H1 (cell line): ENCODE measurements at regions not wholly inside any gene's neighbourhood (a gene's known extent, or its start where the extent isn't known, plus 50 kb on each side); places are given as distances from the start of the nearest gene placed in this dataset.

Source experiments
- CTCF ChIA-PET: fragments of 300-600 bp; sonication (Branson Sonifier 250); formaldehyde crosslinking; loops from one replicate; lab custom pipeline; 2021; ENCODE audit not compliant: partially characterized antibody; lab: Charles Lee
- POLR2A ChIA-PET: fragments of 300-600 bp; sonication (Branson Sonifier 250); formaldehyde crosslinking; loops from one replicate; lab custom pipeline; 2021; ENCODE audit warnings: inconsistent platforms; ENCODE audit not compliant: partially characterized antibody; lab: Charles Lee
- DNase-seq, 2 experiments: peaks; one replicate each; pipeline versions ENCODE4 v3.0.0 to v3.0.0-alpha.2; 2010 to 2022; ENCODE audit warnings: low spot score in 2 of 2, low read depth in 1 of 2, mixed read lengths in 1 of 2
- FAIRE-seq: peaks from 2 replicates; lab custom pipeline; 2011; peaks lifted over from hg19 to GRCh38; lab: Jason Lieb, UNC
- H2AFZ ChIP-seq: 2 replicates; pipeline ENCODE4 v1.8.1; 2012; ENCODE audit warnings: low read length, inconsistent platforms
- H2AK5ac ChIP-seq: 2 replicates; pipeline ENCODE4 v1.6.1; 2013; ENCODE audit warnings: low read depth, low read length
- H2BK120ac ChIP-seq: replicated peaks from 2 replicates; pipeline ENCODE3; 2013; ENCODE audit warnings: low read depth, low read length, inconsistent platforms
- H2BK12ac ChIP-seq: 2 replicates; pipeline ENCODE4 v1.6.1; 2013; ENCODE audit warnings: low read depth, low read length
- H2BK15ac ChIP-seq: 2 replicates; pipeline ENCODE4 v1.6.1; 2013; ENCODE audit warnings: low read length
- H2BK20ac ChIP-seq: 2 replicates; pipeline ENCODE4 v1.6.1; 2013; ENCODE audit warnings: low read length
- H2BK5ac ChIP-seq: 2 replicates; pipeline ENCODE4 v1.6.1; 2013; ENCODE audit warnings: low read depth, low read length
- H3K14ac ChIP-seq: 2 replicates; pipeline ENCODE4 v1.6.1; 2013; ENCODE audit warnings: inconsistent platforms; ENCODE audit not compliant: insufficient read length
- H3K18ac ChIP-seq: 2 replicates; pipeline ENCODE4 v1.6.1; 2013; ENCODE audit warnings: low read length; ENCODE audit errors: extremely low read depth
- H3K23ac ChIP-seq: 2 replicates; pipeline ENCODE4 v1.6.1; 2013; ENCODE audit warnings: inconsistent platforms; ENCODE audit not compliant: insufficient read length
- H3K23me2 ChIP-seq: 2 replicates; pipeline ENCODE4 v1.6.1; 2013; ENCODE audit warnings: low read depth, low read length
- H3K27ac ChIP-seq: 2 replicates; pipeline ENCODE4 v1.6.1; 2011; ENCODE audit warnings: low read depth, low read length, inconsistent platforms
- H3K27me3 ChIP-seq, 4 experiments: replicated peaks in 1 of 4; 1 replicate in 1 of 4; 2 replicates in 3 of 4; pipeline versions ENCODE4 v1.6.1 to v1.8.1; 2011 to 2013; ENCODE audit warnings: low read length in 3 of 4, mild to moderate bottlenecking in 3 of 4, inconsistent platforms in 2 of 4, mixed read lengths in 2 of 4, moderate library complexity in 1 of 4; ENCODE audit not compliant: control insufficient read depth in 3 of 4, insufficient read depth in 3 of 4; ENCODE audit errors: extremely low read depth in 1 of 4
- H3K36me3 ChIP-seq, 4 experiments: 2 replicates each; pipeline versions ENCODE4 v1.6.1 to v1.8.1; 2011 to 2013; ENCODE audit warnings: mild to moderate bottlenecking in 4 of 4, low read length in 3 of 4, moderate library complexity in 2 of 4, control low read depth in 1 of 4, inconsistent platforms in 1 of 4; ENCODE audit not compliant: insufficient read depth in 4 of 4, control insufficient read depth in 2 of 4
- H3K4ac ChIP-seq: replicated peaks from 2 replicates; pipeline ENCODE3; 2013; ENCODE audit warnings: low read length, low read depth, mixed read lengths, inconsistent platforms; ENCODE audit not compliant: insufficient read length
- H3K4me1 ChIP-seq, 4 experiments: replicated peaks in 1 of 4; 1 replicate in 1 of 4; 2 replicates in 3 of 4; pipeline versions ENCODE4 v1.6.1 to v1.8.1; 2011 to 2013; ENCODE audit warnings: low read length in 3 of 4, inconsistent platforms in 2 of 4, mixed read lengths in 1 of 4; ENCODE audit not compliant: insufficient read depth in 4 of 4, control insufficient read depth in 3 of 4
- H3K4me2 ChIP-seq, 2 experiments: 2 replicates each; pipeline versions ENCODE4 v1.6.1 to v1.8.1; 2011 to 2013; ENCODE audit warnings: low read depth in 2 of 2, low read length in 2 of 2, control low read depth in 1 of 2, inconsistent platforms in 1 of 2, mild to moderate bottlenecking in 1 of 2; ENCODE audit not compliant: insufficient read depth in 1 of 2
- H3K4me3 ChIP-seq, 4 experiments: fragments of 200-600, 300-600 bp in 1 of 4; sonication (generic), shearing (Covaris generic), sonication (Bioruptor Twin) in 1 of 4; 2 replicates each; pipeline versions ENCODE4 v1.5.1 to v1.8.1; 2011 to 2016; ENCODE audit warnings: low read length in 4 of 4, low read depth in 3 of 4, control low read depth in 2 of 4, inconsistent platforms in 2 of 4, mild to moderate bottlenecking in 2 of 4, mixed read lengths in 1 of 4, moderate library complexity in 1 of 4; ENCODE audit not compliant: insufficient read depth in 2 of 4; ENCODE audit errors: extremely low read depth in 1 of 4
- H3K56ac ChIP-seq: replicated peaks from 2 replicates; pipeline ENCODE3; 2013; ENCODE audit warnings: low read depth, mild to moderate bottlenecking, mixed read lengths, low read length, inconsistent platforms; ENCODE audit not compliant: insufficient read length
- H3K79me1 ChIP-seq: 2 replicates; pipeline ENCODE4 v1.6.1; 2013; ENCODE audit warnings: low read depth, low read length, control low read depth
- H3K79me2 ChIP-seq, 2 experiments: 2 replicates each; pipeline versions ENCODE4 v1.6.1 to v1.8.1; 2012 to 2013; ENCODE audit warnings: low read length in 2 of 2, mild to moderate bottlenecking in 2 of 2, inconsistent platforms in 1 of 2; ENCODE audit not compliant: insufficient read depth in 2 of 2, control insufficient read depth in 1 of 2
- H3K9ac ChIP-seq, 4 experiments: replicated peaks in 1 of 4; 1 replicate in 1 of 4; 2 replicates in 3 of 4; pipeline versions ENCODE4 v1.6.1 to v1.8.1; 2011 to 2013; ENCODE audit warnings: low read depth in 3 of 4, low read length in 3 of 4, control low read depth in 2 of 4, mild to moderate bottlenecking in 2 of 4, moderate library complexity in 2 of 4, inconsistent platforms in 1 of 4; ENCODE audit errors: extremely low read depth in 1 of 4
- H3K9me3 ChIP-seq, 2 experiments: 2 replicates each; pipeline versions ENCODE4 v1.6.1 to v1.8.1; 2012 to 2013; ENCODE audit warnings: mild to moderate bottlenecking in 2 of 2, moderate library complexity in 2 of 2, control low read depth in 1 of 2, inconsistent platforms in 1 of 2, low read depth in 1 of 2, low read length in 1 of 2, mixed read lengths in 1 of 2; ENCODE audit not compliant: insufficient read depth in 2 of 2
- H4K20me1 ChIP-seq, 2 experiments: replicated peaks in 1 of 2; 2 replicates each; pipeline versions ENCODE3 to v1.8.1; 2011 to 2013; ENCODE audit warnings: inconsistent platforms in 2 of 2, low read length in 2 of 2, mild to moderate bottlenecking in 1 of 2; ENCODE audit not compliant: insufficient read depth in 2 of 2, control insufficient read depth in 1 of 2
- H4K5ac ChIP-seq: 2 replicates; pipeline ENCODE4 v1.6.1; 2013; ENCODE audit warnings: low read length, low read depth, mixed read lengths, inconsistent platforms; ENCODE audit not compliant: insufficient read length
- H4K8ac ChIP-seq: 2 replicates; pipeline ENCODE4 v1.8.0; 2013; ENCODE audit warnings: mild to moderate bottlenecking, moderate library complexity, low read length, inconsistent platforms; ENCODE audit not compliant: insufficient read depth; ENCODE audit errors: extremely low read depth
- H4K91ac ChIP-seq: replicated peaks from 2 replicates; pipeline ENCODE3; 2013; ENCODE audit warnings: low read length, mixed read lengths, inconsistent platforms; ENCODE audit not compliant: insufficient read length
- CBX5 ChIP-seq: fragments of 300-800, 300-1000 bp; sonication (generic); IDR thresholded peaks from 2 replicates; pipeline ENCODE4 v1.7.1; 2016; ENCODE audit warnings: antibody characterized with exemption, low read length, low read depth
- CREB1 ChIP-seq: IDR thresholded peaks from 2 replicates; pipeline ENCODE4 v1.6.1; 2012; ENCODE audit warnings: inconsistent platforms
- MAFK ChIP-seq: IDR thresholded peaks from 2 replicates; pipeline ENCODE4 v1.6.1; 2012; ENCODE audit warnings: low read depth, mild to moderate bottlenecking, improper control_type of control experiment, low read length
- POU5F1 ChIP-seq: IDR thresholded peaks from 2 replicates; pipeline ENCODE4 v1.6.1; 2011; ENCODE audit warnings: low read depth, mild to moderate bottlenecking, low read length, moderate library complexity
- RFX5 ChIP-seq: IDR thresholded peaks from 2 replicates; pipeline ENCODE4 v1.6.1; 2011; ENCODE audit warnings: low read depth, low read length, improper control_type of control experiment, borderline replicate concordance
- SUZ12 ChIP-seq: fragments of 200-600 bp; sonication (generic); IDR thresholded peaks from 2 replicates; pipeline ENCODE4 v1.6.1; 2012; ENCODE audit warnings: mild to moderate bottlenecking, inconsistent platforms, low read length, moderate library complexity, mixed read lengths
- TAF7 ChIP-seq: optimal IDR thresholded peaks from 2 replicates; pipeline ENCODE3; 2011; ENCODE audit warnings: low read depth, mild to moderate bottlenecking, inconsistent platforms, low read length, moderate library complexity, borderline replicate concordance
- TEAD4 ChIP-seq: IDR thresholded peaks from 2 replicates; pipeline ENCODE4 v1.6.1; 2012; ENCODE audit warnings: low read depth, low read length, inconsistent platforms, mixed read lengths
- YY1 ChIP-seq: IDR thresholded peaks from 2 replicates; pipeline ENCODE4 v1.6.1; 2011; ENCODE audit warnings: low read depth, mild to moderate bottlenecking, low read length
- WGBS, 2 experiments: shearing (Covaris generic) in 1 of 2; methylation state at CpG; one replicate each; pipeline versions ENCODE4 v1.1.6 to v1.1.7; 2013 to 2015; ENCODE audit warnings: low lambda C conversion rate in 2 of 2, mixed read lengths in 2 of 2, inconsistent platforms in 1 of 2, low coverage in 1 of 2, missing lambda C conversion rate in 1 of 2; ENCODE audit not compliant: insufficient replicate concordance in 2 of 2, insufficient coverage in 1 of 2, insufficient read length in 1 of 2; ENCODE audit errors: extremely low coverage in 1 of 2, missing lambda C conversion rate in 1 of 2; 5-methylcytosine and 5-hydroxymethylcytosine counted together
- TF ChIP-seq, protein P1 (sequence below): IDR thresholded peaks from 2 replicates; pipeline ENCODE4 v1.6.1; 2011; ENCODE audit warnings: low read length, improper control_type of control experiment
- TF ChIP-seq, protein P2 (sequence below): IDR thresholded peaks from 2 replicates; pipeline ENCODE4 v1.6.1; 2012; ENCODE audit warnings: low read length, inconsistent platforms

DNA sequence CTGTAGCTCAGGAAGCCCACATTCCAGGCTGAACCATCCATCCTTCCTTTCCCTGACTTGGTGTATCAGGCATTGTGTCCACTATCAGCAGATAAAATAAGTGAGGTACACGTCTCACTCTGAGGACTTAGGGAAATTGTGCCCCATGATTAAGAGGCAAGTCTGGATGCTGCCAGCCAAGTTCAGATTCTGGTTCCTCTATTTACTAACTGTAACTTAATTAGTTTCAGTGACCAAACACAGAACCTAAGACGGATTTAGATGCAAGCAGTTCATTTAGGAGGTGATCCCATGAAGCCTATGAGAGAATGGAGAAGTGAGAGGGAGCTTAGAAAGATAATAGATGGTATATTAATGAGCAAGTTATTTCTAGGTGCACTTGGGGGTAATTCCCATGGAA, 56.6 kb upstream of the PACRGL start:
- Histone ChIP-seq H3K4me2 (no peak overlapping the region), H3K56ac (no peak overlapping the region), H2BK5ac (no peak overlapping the region), H3K23ac (no peak overlapping the region), H4K8ac (no peak overlapping the region), H4K91ac (no peak overlapping the region), H3K18ac (no peak overlapping the region), H3K27ac (no peak overlapping the region), H2BK12ac (no peak overlapping the region), H4K5ac (no peak overlapping the region), H2BK15ac (no peak overlapping the region), H3K79me2 (no peaks in the 10 kb centered on the region), H4K20me1 (no peaks in the 10 kb centered on the region), H2AK5ac (no peak overlapping the region), H3K27me3 (no peaks in the 10 kb centered on the region), H3K4me3 (no peak overlapping the region), H2BK120ac (no peak overlapping the region), H3K36me3 (no peaks in the 10 kb centered on the region), H2BK20ac (no peak overlapping the region), H3K4ac (no peak overlapping the region), H3K9me3 (no peaks in the 10 kb centered on the region), H3K9ac (no peak overlapping the region), H3K79me1 (no peaks in the 10 kb centered on the region), H3K23me2 (no peaks in the 10 kb centered on the region), H2AFZ (no peak overlapping the region), H3K4me1 (no peaks in the 10 kb centered on the region), H3K14ac (no peak overlapping the region)
- POLR2A ChIA-PET, result no interaction called here
- DNase-seq, result no peak
- CTCF ChIA-PET, result no interaction called here
- FAIRE-seq, result no peak
- 85% methylated on average over 2 of the region's 2 CpGs; no CpG with 5 or more reads in 1 of the 2 experiments for WGBS, 2 experiments
- no peak for TF ChIP-seq CREB1
- no peak for TF ChIP-seq YY1
- TF ChIP-seq MAFK, result no peak
- TF ChIP-seq SUZ12, result no peak
- TF ChIP-seq, protein P1, sequence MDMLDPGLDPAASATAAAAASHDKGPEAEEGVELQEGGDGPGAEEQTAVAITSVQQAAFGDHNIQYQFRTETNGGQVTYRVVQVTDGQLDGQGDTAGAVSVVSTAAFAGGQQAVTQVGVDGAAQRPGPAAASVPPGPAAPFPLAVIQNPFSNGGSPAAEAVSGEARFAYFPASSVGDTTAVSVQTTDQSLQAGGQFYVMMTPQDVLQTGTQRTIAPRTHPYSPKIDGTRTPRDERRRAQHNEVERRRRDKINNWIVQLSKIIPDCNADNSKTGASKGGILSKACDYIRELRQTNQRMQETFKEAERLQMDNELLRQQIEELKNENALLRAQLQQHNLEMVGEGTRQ, result no peak
- no peak for TF ChIP-seq TEAD4
- no peak for TF ChIP-seq RFX5
- TF ChIP-seq, protein P2, sequence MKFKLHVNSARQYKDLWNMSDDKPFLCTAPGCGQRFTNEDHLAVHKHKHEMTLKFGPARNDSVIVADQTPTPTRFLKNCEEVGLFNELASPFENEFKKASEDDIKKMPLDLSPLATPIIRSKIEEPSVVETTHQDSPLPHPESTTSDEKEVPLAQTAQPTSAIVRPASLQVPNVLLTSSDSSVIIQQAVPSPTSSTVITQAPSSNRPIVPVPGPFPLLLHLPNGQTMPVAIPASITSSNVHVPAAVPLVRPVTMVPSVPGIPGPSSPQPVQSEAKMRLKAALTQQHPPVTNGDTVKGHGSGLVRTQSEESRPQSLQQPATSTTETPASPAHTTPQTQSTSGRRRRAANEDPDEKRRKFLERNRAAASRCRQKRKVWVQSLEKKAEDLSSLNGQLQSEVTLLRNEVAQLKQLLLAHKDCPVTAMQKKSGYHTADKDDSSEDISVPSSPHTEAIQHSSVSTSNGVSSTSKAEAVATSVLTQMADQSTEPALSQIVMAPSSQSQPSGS, result no peak
- TF ChIP-seq POU5F1, result no peak
- TF ChIP-seq TAF7, result no peak
- TF ChIP-seq CBX5, result no peak
